Chondrocyte (in vitro differentiated cells): ENCODE measurements at regions not wholly inside any gene's neighbourhood (a gene's known extent, or its start where the extent isn't known, plus 50 kb on each side); places are given as distances from the start of the nearest gene placed in this dataset.

Source experiments
- DNase-seq: peaks from one replicate; pipeline ENCODE4 v3.0.0; 2021; ENCODE audit warnings: mixed read lengths, low spot score
- H3K27ac Mint-ChIP-seq: one replicate; pipeline ENCODE4 v1.8.0; 2021; ENCODE audit warnings: mild to moderate bottlenecking, moderate library complexity, mixed read lengths; ENCODE audit not compliant: unreplicated experiment
- H3K27me3 Mint-ChIP-seq: 2 replicates; pipeline ENCODE4 v1.8.0; 2021; ENCODE audit warnings: low read depth, mixed read lengths
- H3K36me3 Mint-ChIP-seq: 2 replicates; pipeline ENCODE4 v1.8.0; 2021; ENCODE audit warnings: low read depth, mixed read lengths
- H3K4me1 Mint-ChIP-seq: 2 replicates; pipeline ENCODE4 v1.8.0; 2021; ENCODE audit warnings: low read depth, mild to moderate bottlenecking, mixed read lengths
- H3K4me3 Mint-ChIP-seq: one replicate; pipeline ENCODE4 v1.8.0; 2021; ENCODE audit warnings: mild to moderate bottlenecking, moderate library complexity, mixed read lengths; ENCODE audit not compliant: unreplicated experiment
- H3K9me3 Mint-ChIP-seq: 2 replicates; pipeline ENCODE4 v1.8.0; 2021; ENCODE audit warnings: low read depth, mixed read lengths
- CTCF ChIP-seq: fragments of 200-600 bp; sonication (generic); IDR thresholded peaks from 2 replicates; pipeline ENCODE4 v1.5.0; 2021; ENCODE audit warnings: antibody characterized with exemption, mild to moderate bottlenecking, moderate library complexity

DNA sequence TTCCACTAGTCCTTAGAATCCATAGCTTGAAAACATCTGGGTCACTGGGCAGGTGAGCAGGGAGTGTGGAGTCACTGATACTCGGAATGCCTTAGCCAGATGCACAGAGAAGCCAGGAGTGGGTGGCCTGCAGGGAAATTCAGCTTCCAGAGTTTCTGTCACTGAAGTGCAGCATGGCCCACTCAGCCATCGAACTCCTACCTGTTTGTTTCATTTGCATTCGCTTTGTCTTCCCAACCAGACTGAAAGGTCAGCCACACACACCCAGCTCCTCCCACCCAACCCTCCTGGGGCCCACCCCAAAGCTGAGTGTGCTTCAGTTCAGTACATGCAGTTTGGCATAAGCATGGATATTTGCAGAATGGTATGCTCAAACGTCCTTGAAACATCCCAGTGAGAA, 124.5 kb upstream of the ATP10A start:
- peaks cover 26% of the 10 kb centered on the region for H3K27me3 Mint-ChIP-seq
- H3K9me3 Mint-ChIP-seq = no peaks in the 10 kb centered on the region
- no peak overlapping the region for H3K27ac Mint-ChIP-seq
- peaks cover 2% of the 10 kb centered on the region for H3K36me3 Mint-ChIP-seq
- DNase-seq = no peak
- no peak overlapping the region for H3K4me3 Mint-ChIP-seq
- no peaks in the 10 kb centered on the region for H3K4me1 Mint-ChIP-seq
- TF ChIP-seq CTCF = no peak

GRCh38 chr15:25985165-25985564, 122.0 kb upstream of the ATP10A start:
- no peaks in the 10 kb centered on the region for H3K36me3 Mint-ChIP-seq
- no peaks in the 10 kb centered on the region for H3K9me3 Mint-ChIP-seq
- H3K4me3 Mint-ChIP-seq = no peak overlapping the region
- TF ChIP-seq CTCF = no peak
- no peak for DNase-seq
- H3K4me1 Mint-ChIP-seq = no peaks in the 10 kb centered on the region
- H3K27ac Mint-ChIP-seq = no peak overlapping the region
- H3K27me3 Mint-ChIP-seq = peaks cover 23% of the 10 kb centered on the region

DNA sequence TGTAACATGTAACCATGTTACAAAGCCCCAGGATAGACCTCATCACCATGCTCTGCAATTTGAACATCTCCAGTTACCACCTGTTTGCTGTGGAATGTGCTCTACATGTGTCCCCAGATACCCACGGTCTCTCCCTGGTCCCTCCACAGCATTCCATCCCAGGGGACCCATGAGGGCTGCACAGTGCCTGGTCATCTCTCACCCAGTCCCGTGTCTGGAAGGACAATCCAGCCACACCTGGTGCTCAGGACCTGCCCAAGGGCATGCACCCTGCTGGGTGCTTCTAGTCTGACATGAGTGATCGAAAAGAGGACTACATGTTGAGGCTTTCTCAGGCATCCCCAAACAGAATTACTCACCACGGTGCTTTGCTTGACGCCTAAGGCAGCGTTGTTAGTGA, 119.6 kb upstream of the ATP10A start:
- Mint-ChIP-seq H3K27me3 (peaks cover 25% of the 10 kb centered on the region), H3K4me1 (no peaks in the 10 kb centered on the region), H3K4me3 (no peak overlapping the region), H3K9me3 (peaks cover 3% of the 10 kb centered on the region), H3K27ac (no peak overlapping the region), H3K36me3 (no peaks in the 10 kb centered on the region)
- no peak for TF ChIP-seq CTCF
- no peak for DNase-seq

GRCh38 chr15:25981114-25981513, 118.0 kb upstream of the ATP10A start:
- Mint-ChIP-seq H3K4me1 (no peaks in the 10 kb centered on the region), H3K9me3 (peaks cover 3% of the 10 kb centered on the region), H3K27ac (no peak overlapping the region), H3K4me3 (no peak overlapping the region), H3K27me3 (peaks cover 24% of the 10 kb centered on the region), H3K36me3 (no peaks in the 10 kb centered on the region)
- TF ChIP-seq CTCF = no peak
- DNase-seq = no peak

- Mint-ChIP-seq H3K27ac (no peak overlapping the region), H3K4me1 (peaks cover 13% of the 10 kb centered on the region), H3K36me3 (no peaks in the 10 kb centered on the region), H3K9me3 (no peaks in the 10 kb centered on the region), H3K4me3 (no peak overlapping the region), H3K27me3 (peaks cover 2% of the 10 kb centered on the region)
- DNase-seq = no peak
- TF ChIP-seq CTCF = no peak
Observed at GRCh38 chr15:25972141-25972675, 109.1 kb upstream of the ATP10A start.
